Esophagus (tissue), 2 donors: ENCODE measurements at regions not wholly inside any gene's neighbourhood (a gene's known extent, or its start where the extent isn't known, plus 50 kb on each side); places are given as distances from the start of the nearest gene placed in this dataset.
"Not testable (repeated sequence)": the region's sequence is repeated elsewhere in the genome, so short reads cannot be mapped to it uniquely, and the experiment has no call there.

Experiments
- H3K27ac ChIP-seq, 2 donors: one replicate each; pipeline ENCODE4 v1.5.1; 2013; ENCODE audit warnings: low read depth in 2 of 2, mild to moderate bottlenecking in 2 of 2, inconsistent platforms in 1 of 2, low read length in 1 of 2, moderate library complexity in 1 of 2
- H3K27me3 ChIP-seq, 2 donors: one replicate each; pipeline ENCODE4 v1.6.1; 2013; ENCODE audit warnings: low read length in 2 of 2, control low read depth in 1 of 2, mild to moderate bottlenecking in 1 of 2; ENCODE audit not compliant: insufficient read depth in 2 of 2, control insufficient read depth in 1 of 2
- H3K36me3 ChIP-seq, 2 donors: one replicate each; pipeline ENCODE4 v1.6.1; 2013; ENCODE audit warnings: low read length in 1 of 2; ENCODE audit not compliant: control insufficient read depth in 2 of 2, insufficient read depth in 2 of 2
- H3K4me1 ChIP-seq, 2 donors: one replicate each; pipeline ENCODE4 v1.6.1; 2013; ENCODE audit warnings: low read length in 1 of 2; ENCODE audit not compliant: control insufficient read depth in 2 of 2, insufficient read depth in 2 of 2
- H3K4me3 ChIP-seq, 2 donors: one replicate each; pipeline ENCODE4 v1.5.1; 2013; ENCODE audit warnings: low read length in 2 of 2, mild to moderate bottlenecking in 2 of 2, low read depth in 1 of 2, moderate library complexity in 1 of 2
- H3K9me3 ChIP-seq, 2 donors: one replicate each; pipeline ENCODE4 v1.6.1; 2013; ENCODE audit warnings: mild to moderate bottlenecking in 2 of 2, low read depth in 1 of 2, low read length in 1 of 2, moderate library complexity in 1 of 2; ENCODE audit not compliant: control insufficient read depth in 2 of 2, insufficient read depth in 1 of 2
- WGBS, 2 donors: extraction: QIAGEN DNeasy Blood & Tissue Kit; methylation state at CpG; one replicate each; pipeline ENCODE4 v1.1.7; 2013; 5-methylcytosine and 5-hydroxymethylcytosine counted together
- donor health status: healthy with polysubstance abuse.
- donor health status: Bipolar disorder and iron deficiency.

GRCh38 chr12:23389315-23389714 lies 560.2 kb downstream of the SOX5 start:
- H3K27me3 ChIP-seq, H3K4me1 ChIP-seq, H3K27ac ChIP-seq, H3K9me3 ChIP-seq, H3K4me3 ChIP-seq, H3K36me3 ChIP-seq: not testable (repeated sequence)
- WGBS, 2 donors, result 93 to 95% methylated on average over 4 of the region's 4 CpGs

GRCh38 chr12:23399402-23399933 lies 550.0 kb downstream of the SOX5 start:
- 23 to 34% methylated on average over 2 of the region's 2 CpGs for WGBS, 2 donors
- no peaks in the 10 kb centered on the region for H3K4me1 ChIP-seq
- H3K27me3 ChIP-seq, result no peaks in the 10 kb centered on the region
- no peaks in the 10 kb centered on the region for H3K36me3 ChIP-seq
- no peaks in the 10 kb centered on the region for H3K9me3 ChIP-seq
- H3K27ac ChIP-seq, result no peak overlapping the region
- H3K4me3 ChIP-seq, result no peak overlapping the region

GRCh38 chr12:23415180-23415579 lies 534.3 kb downstream of the SOX5 start:
- H3K4me3 ChIP-seq, result no peak overlapping the region
- no peaks in the 10 kb centered on the region for H3K9me3 ChIP-seq
- H3K36me3 ChIP-seq, result no peaks in the 10 kb centered on the region
- H3K27me3 ChIP-seq, result no peaks in the 10 kb centered on the region
- WGBS, 2 donors, result 49 to 53% methylated on average over 3 of the region's 3 CpGs
- no peaks in the 10 kb centered on the region for H3K4me1 ChIP-seq
- no peak overlapping the region for H3K27ac ChIP-seq

- Histone ChIP-seq H3K9me3 (no peaks in the 10 kb centered on the region), H3K27me3 (no peaks in the 10 kb centered on the region), H3K36me3 (no peaks in the 10 kb centered on the region), H3K27ac (no peak overlapping the region), H3K4me1 (no peaks in the 10 kb centered on the region), H3K4me3 (no peak overlapping the region)
- 70 to 73% methylated on average over 6 of the region's 6 CpGs for WGBS, 2 donors
These were observed 527.9 kb downstream of the SOX5 start for GRCh38 chr12:23421556-23421955.

GRCh38 chr12:23423097-23423687 lies 526.3 kb downstream of the SOX5 start:
- 78 to 85% methylated on average over 5 of the region's 5 CpGs for WGBS, 2 donors
- Histone ChIP-seq H3K36me3 (no peaks in the 10 kb centered on the region), H3K27me3 (no peaks in the 10 kb centered on the region), H3K27ac (no peak overlapping the region), H3K4me3 (no peak overlapping the region), H3K4me1 (no peaks in the 10 kb centered on the region), H3K9me3 (no peaks in the 10 kb centered on the region)

GRCh38 chr12:23423796-23424195 lies 525.7 kb downstream of the SOX5 start:
- H3K4me1 ChIP-seq, result no peaks in the 10 kb centered on the region
- WGBS, 2 donors, result 48 to 58% methylated on average over 2 of the region's 2 CpGs
- H3K9me3 ChIP-seq, result peaks cover 0 to under 1% of the 10 kb centered on the region in 2 donors
- no peaks in the 10 kb centered on the region for H3K36me3 ChIP-seq
- no peaks in the 10 kb centered on the region for H3K27me3 ChIP-seq
- no peak overlapping the region for H3K27ac ChIP-seq
- no peak overlapping the region for H3K4me3 ChIP-seq

- WGBS, 2 donors, result 87 to 88% methylated on average over 9 of the region's 9 CpGs
These were observed 524.8 kb downstream of the SOX5 start for GRCh38 chr12:23424685-23425084.

GRCh38 chr12:23426328-23426727 lies 523.1 kb downstream of the SOX5 start:
- WGBS, 2 donors, result 66 to 67% methylated on average over 6 of the region's 6 CpGs
- Histone ChIP-seq H3K4me1 (no peaks in the 10 kb centered on the region), H3K36me3 (no peaks in the 10 kb centered on the region), H3K9me3 (peaks cover 0 to 2% of the 10 kb centered on the region in 2 donors), H3K27me3 (no peaks in the 10 kb centered on the region), H3K4me3 (no peak overlapping the region), H3K27ac (no peak overlapping the region)

More at GRCh38 chr12:23424685-23425084, 524.8 kb downstream of the SOX5 start:
- H3K9me3 ChIP-seq, result peaks cover 0 to 2% of the 10 kb centered on the region in 2 donors
- no peak overlapping the region for H3K4me3 ChIP-seq
- H3K27me3 ChIP-seq, result no peaks in the 10 kb centered on the region
- no peaks in the 10 kb centered on the region for H3K4me1 ChIP-seq
- no peaks in the 10 kb centered on the region for H3K36me3 ChIP-seq
- no peak overlapping the region for H3K27ac ChIP-seq

- H3K27me3 ChIP-seq, result no peaks in the 10 kb centered on the region
- no peaks in the 10 kb centered on the region for H3K36me3 ChIP-seq
- peaks cover 0 to 2% of the 10 kb centered on the region in 2 donors for H3K9me3 ChIP-seq
- H3K4me3 ChIP-seq, result no peak overlapping the region
- 72 to 78% methylated on average over 6 of the region's 6 CpGs for WGBS, 2 donors
- no peak overlapping the region for H3K27ac ChIP-seq
- H3K4me1 ChIP-seq, result no peaks in the 10 kb centered on the region
These were observed 520.7 kb downstream of the SOX5 start for GRCh38 chr12:23428758-23429157.

- Histone ChIP-seq H3K4me1 (no peaks in the 10 kb centered on the region), H3K9me3 (peaks cover 0 to 6% of the 10 kb centered on the region in 2 donors), H3K27me3 (no peaks in the 10 kb centered on the region), H3K36me3 (no peaks in the 10 kb centered on the region), H3K4me3 (no peak overlapping the region), H3K27ac (no peak overlapping the region)
- WGBS, 2 donors, result 74 to 79% methylated on average over 1 of the region's 1 CpG
These were observed 518.5 kb downstream of the SOX5 start for GRCh38 chr12:23431006-23431405.
